ENCODE measurements at regions not wholly inside any gene's neighbourhood (a gene's known extent, or its start where the extent isn't known, plus 50 kb on each side); places are given as distances from the start of the nearest gene placed in this dataset.

GRCh38 chr9:26459959-26460358, 432.6 kb downstream of the CAAP1 start:
- TF ChIP-seq ISL1 (CRISPR knock-in tag; IDR thresholded peaks at IDR 0.05) (no peak), ZNF8 (CRISPR knock-in tag; IDR thresholded peaks at IDR 0.05) (no peak), OSR1 (CRISPR knock-in tag; IDR thresholded peaks at IDR 0.05) (no peak), ESRRG (CRISPR knock-in tag; IDR thresholded peaks at IDR 0.05) (no peak), CREB5 (CRISPR knock-in tag; IDR thresholded peaks at IDR 0.05; ENCODE audit: low read depth) (no peak), BACH2 (CRISPR knock-in tag; IDR thresholded peaks at IDR 0.05; ENCODE audit: borderline replicate concordance) (no peak), TSHZ2 (CRISPR knock-in tag; IDR thresholded peaks at IDR 0.05) (no peak), CSRNP3 (CRISPR knock-in tag; IDR thresholded peaks at IDR 0.05) (no peak), CSDC2 (CRISPR knock-in tag; IDR thresholded peaks at IDR 0.05) (no peak), SNAI2 (CRISPR knock-in tag; IDR thresholded peaks at IDR 0.05) (no peak), POU6F1 (CRISPR knock-in tag; IDR thresholded peaks at IDR 0.05; ENCODE audit: borderline replicate concordance, low read depth) (no peak), GLIS3 (CRISPR knock-in tag; IDR thresholded peaks at IDR 0.05) (no peak), ARNTL (CRISPR knock-in tag; IDR thresholded peaks at IDR 0.05; ENCODE audit: borderline replicate concordance, low read depth) (no peak), PPARA (CRISPR knock-in tag; IDR thresholded peaks at IDR 0.05; ENCODE audit: borderline replicate concordance) (no peak), ZFP30 (CRISPR knock-in tag; IDR thresholded peaks at IDR 0.05) (no peak), TOX (CRISPR knock-in tag; IDR thresholded peaks at IDR 0.05; ENCODE audit: borderline replicate concordance) (no peak)
- TF ChIP-seq, protein P1, sequence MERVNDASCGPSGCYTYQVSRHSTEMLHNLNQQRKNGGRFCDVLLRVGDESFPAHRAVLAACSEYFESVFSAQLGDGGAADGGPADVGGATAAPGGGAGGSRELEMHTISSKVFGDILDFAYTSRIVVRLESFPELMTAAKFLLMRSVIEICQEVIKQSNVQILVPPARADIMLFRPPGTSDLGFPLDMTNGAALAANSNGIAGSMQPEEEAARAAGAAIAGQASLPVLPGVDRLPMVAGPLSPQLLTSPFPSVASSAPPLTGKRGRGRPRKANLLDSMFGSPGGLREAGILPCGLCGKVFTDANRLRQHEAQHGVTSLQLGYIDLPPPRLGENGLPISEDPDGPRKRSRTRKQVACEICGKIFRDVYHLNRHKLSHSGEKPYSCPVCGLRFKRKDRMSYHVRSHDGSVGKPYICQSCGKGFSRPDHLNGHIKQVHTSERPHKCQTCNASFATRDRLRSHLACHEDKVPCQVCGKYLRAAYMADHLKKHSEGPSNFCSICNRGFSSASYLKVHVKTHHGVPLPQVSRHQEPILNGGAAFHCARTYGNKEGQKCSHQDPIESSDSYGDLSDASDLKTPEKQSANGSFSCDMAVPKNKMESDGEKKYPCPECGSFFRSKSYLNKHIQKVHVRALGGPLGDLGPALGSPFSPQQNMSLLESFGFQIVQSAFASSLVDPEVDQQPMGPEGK (CRISPR knock-in tag; IDR thresholded peaks at IDR 0.05; ENCODE audit: borderline replicate concordance): no peak
- no peak for ATAC-seq

- TF ChIP-seq RARB (CRISPR knock-in tag; IDR thresholded peaks at IDR 0.05) (no peak), ARNTL (CRISPR knock-in tag; IDR thresholded peaks at IDR 0.05; ENCODE audit: borderline replicate concordance, low read depth) (no peak), ESRRG (CRISPR knock-in tag; IDR thresholded peaks at IDR 0.05) (no peak), GLIS3 (CRISPR knock-in tag; IDR thresholded peaks at IDR 0.05) (no peak), ISL1 (CRISPR knock-in tag; IDR thresholded peaks at IDR 0.05) (no peak), CSRNP3 (CRISPR knock-in tag; IDR thresholded peaks at IDR 0.05) (no peak), OSR1 (CRISPR knock-in tag; IDR thresholded peaks at IDR 0.05) (no peak), CSDC2 (CRISPR knock-in tag; IDR thresholded peaks at IDR 0.05) (no peak), PPARA (CRISPR knock-in tag; IDR thresholded peaks at IDR 0.05; ENCODE audit: borderline replicate concordance) (no peak), CREB5 (CRISPR knock-in tag; IDR thresholded peaks at IDR 0.05; ENCODE audit: low read depth) (no peak), TOX (CRISPR knock-in tag; IDR thresholded peaks at IDR 0.05; ENCODE audit: borderline replicate concordance) (no peak), POU6F1 (CRISPR knock-in tag; IDR thresholded peaks at IDR 0.05; ENCODE audit: borderline replicate concordance, low read depth) (no peak)
- TF ChIP-seq, protein P1 (CRISPR knock-in tag; IDR thresholded peaks at IDR 0.05; ENCODE audit: borderline replicate concordance): no peak
- no peak for ATAC-seq
Measured at GRCh38 chr9:26458054-26458453, 434.5 kb downstream of the CAAP1 start.

Measured in SK-N-SH treated with all-trans-retinoic acid at 6 μM for 48 hours (cell line).